Fibroblast of lung (primary cell): ENCODE measurements at regions not wholly inside any gene's neighbourhood (a gene's known extent, or its start where the extent isn't known, plus 50 kb on each side); places are given as distances from the start of the nearest gene placed in this dataset.

Experiments used
- DNase-seq, 2 donors: peaks; one replicate each; pipeline versions ENCODE4 v3.0.0 to v3.0.0-alpha.2; 2010; ENCODE audit warnings: low read depth in 2 of 2
- H2AFZ ChIP-seq: 2 replicates; pipeline ENCODE4 v1.5.1; 2012; ENCODE audit warnings: low read length, control low read depth, inconsistent platforms
- H3K27ac ChIP-seq: 2 replicates; pipeline ENCODE4 v1.5.1; 2011; ENCODE audit warnings: low read length, control low read depth; ENCODE audit not compliant: insufficient read depth
- H3K27me3 ChIP-seq: 2 replicates; pipeline ENCODE4 v1.5.1; 2011; ENCODE audit warnings: mild to moderate bottlenecking, low read length; ENCODE audit not compliant: control insufficient read depth, insufficient read depth
- H3K36me3 ChIP-seq: 2 replicates; pipeline ENCODE4 v1.5.1; 2011; ENCODE audit warnings: low read length; ENCODE audit not compliant: control insufficient read depth, insufficient read depth
- H3K4me1 ChIP-seq: 2 replicates; pipeline ENCODE4 v1.5.1; 2011; ENCODE audit warnings: low read length; ENCODE audit not compliant: control insufficient read depth, insufficient read depth; ENCODE audit errors: extremely low read depth
- H3K4me2 ChIP-seq: 2 replicates; pipeline ENCODE4 v1.5.1; 2011; ENCODE audit warnings: low read length, control low read depth; ENCODE audit not compliant: insufficient read depth; ENCODE audit errors: extremely low read depth
- H3K4me3 ChIP-seq, 4 experiments: fragments of 200-600 bp in 1 of 4; sonication (generic) in 1 of 4; replicated peaks in 1 of 4; 2 replicates each; pipeline ENCODE4 v1.5.1; 2011 to 2016; ENCODE audit warnings: low read length in 4 of 4, low read depth in 3 of 4, mild to moderate bottlenecking in 3 of 4, control low read depth in 2 of 4, inconsistent platforms in 1 of 4, mixed read lengths in 1 of 4; ENCODE audit not compliant: insufficient read depth in 1 of 4; ENCODE audit errors: control extremely low read depth in 1 of 4
- H3K79me2 ChIP-seq: 2 replicates; pipeline ENCODE4 v1.5.1; 2012; ENCODE audit warnings: mild to moderate bottlenecking, low read length, inconsistent platforms; ENCODE audit not compliant: control insufficient read depth, insufficient read depth
- H3K9ac ChIP-seq: 2 replicates; pipeline ENCODE4 v1.5.1; 2011; ENCODE audit warnings: mild to moderate bottlenecking, low read length, control low read depth; ENCODE audit not compliant: insufficient read depth
- H3K9me3 ChIP-seq: 2 replicates; pipeline ENCODE4 v1.5.1; 2012; ENCODE audit warnings: low read depth, low read length; ENCODE audit not compliant: control insufficient read depth, insufficient read depth
- H4K20me1 ChIP-seq: 2 replicates; pipeline ENCODE4 v1.5.1; 2011; ENCODE audit warnings: low read length; ENCODE audit not compliant: control insufficient read depth, insufficient read depth; ENCODE audit errors: extremely low read depth
- CTCF ChIP-seq, 2 donors: IDR thresholded peaks in 1 of 2; conservative IDR thresholded peaks in 1 of 2; 1 replicate in 1 of 2; 2 replicates in 1 of 2; pipeline ENCODE4 v1.5.1; 2011 to 2012; ENCODE audit warnings: low read length in 2 of 2, control low read depth in 1 of 2, inconsistent platforms in 1 of 2, low read depth in 1 of 2, mild to moderate bottlenecking in 1 of 2
- EZH2 ChIP-seq: IDR thresholded peaks from 2 replicates; pipeline ENCODE4 v1.5.1; 2012; ENCODE audit warnings: low read length, control low read depth, mild to moderate bottlenecking; ENCODE audit errors: missing control alignments

GRCh38 chrX:802846-803245 is 172.3 kb downstream of the SHOX start:
- Histone ChIP-seq H4K20me1 (no peaks in the 10 kb centered on the region), H3K27me3 (no peaks in the 10 kb centered on the region), H3K9me3 (no peaks in the 10 kb centered on the region), H3K9ac (no peak overlapping the region), H3K36me3 (no peaks in the 10 kb centered on the region), H3K4me3 (no peak overlapping the region), H3K27ac (no peak overlapping the region), H2AFZ (no peak overlapping the region), H3K4me2 (no peak overlapping the region), H3K79me2 (no peaks in the 10 kb centered on the region), H3K4me1 (no peaks in the 10 kb centered on the region)
- DNase-seq, result no peak
- TF ChIP-seq EZH2, result no peak
- no peak for TF ChIP-seq CTCF (conservative IDR thresholded peaks at IDR 0.05 in 1 of 2, IDR thresholded peaks at IDR 0.05 in 1 of 2; ENCODE audit: low read depth in 1 of 2, low read length in 2 of 2)

DNA sequence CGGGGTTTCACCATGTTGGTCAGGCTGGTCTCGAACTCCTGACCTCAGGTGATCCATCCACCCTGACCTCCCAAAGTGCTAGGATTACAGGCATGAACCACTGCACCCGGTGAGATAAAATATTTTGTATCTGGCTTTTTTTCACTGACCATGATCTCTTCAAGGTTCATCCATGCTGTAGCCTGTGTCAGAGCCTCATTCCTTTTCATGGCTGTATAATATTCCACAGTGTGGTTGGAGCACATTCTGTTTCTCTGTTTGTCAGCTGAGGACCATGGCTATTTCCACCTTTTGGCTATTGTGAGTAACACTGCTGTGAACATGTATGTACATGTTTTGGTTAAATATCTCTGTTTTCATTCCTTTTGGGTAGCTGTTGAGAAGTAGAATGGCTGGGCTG is 169.2 kb downstream of the SHOX start:
- no peak overlapping the region for H3K9ac ChIP-seq
- H2AFZ ChIP-seq, result no peak overlapping the region
- H3K36me3 ChIP-seq, result no peaks in the 10 kb centered on the region
- no peak overlapping the region for H3K27ac ChIP-seq
- H3K27me3 ChIP-seq, result no peaks in the 10 kb centered on the region
- no peaks in the 10 kb centered on the region for H4K20me1 ChIP-seq
- TF ChIP-seq CTCF (conservative IDR thresholded peaks at IDR 0.05 in 1 of 2, IDR thresholded peaks at IDR 0.05 in 1 of 2; ENCODE audit: low read depth in 1 of 2, low read length in 2 of 2) (no peak), EZH2 (no peak)
- DNase-seq, result no peak
- H3K9me3 ChIP-seq, result no peaks in the 10 kb centered on the region
- H3K4me2 ChIP-seq, result no peak overlapping the region
- no peak overlapping the region for H3K4me3 ChIP-seq
- H3K79me2 ChIP-seq, result no peaks in the 10 kb centered on the region
- H3K4me1 ChIP-seq, result no peaks in the 10 kb centered on the region

- no peaks in the 10 kb centered on the region for H3K9me3 ChIP-seq
- H3K4me3 ChIP-seq, result no peak overlapping the region
- DNase-seq, result no peak
- H3K4me2 ChIP-seq, result no peak overlapping the region
- H3K79me2 ChIP-seq, result no peaks in the 10 kb centered on the region
- TF ChIP-seq EZH2 (no peak), CTCF (conservative IDR thresholded peaks at IDR 0.05 in 1 of 2, IDR thresholded peaks at IDR 0.05 in 1 of 2; ENCODE audit: low read depth in 1 of 2, low read length in 2 of 2) (no peak)
- no peak overlapping the region for H3K9ac ChIP-seq
- H4K20me1 ChIP-seq, result no peaks in the 10 kb centered on the region
- H2AFZ ChIP-seq, result no peak overlapping the region
- no peaks in the 10 kb centered on the region for H3K4me1 ChIP-seq
- H3K36me3 ChIP-seq, result no peaks in the 10 kb centered on the region
- H3K27me3 ChIP-seq, result no peaks in the 10 kb centered on the region
- H3K27ac ChIP-seq, result no peak overlapping the region
Measured at GRCh38 chrX:794311-794710, 163.7 kb downstream of the SHOX start.
